ENCODE measurements at regions not wholly inside any gene's neighbourhood (a gene's known extent, or its start where the extent isn't known, plus 50 kb on each side); places are given as distances from the start of the nearest gene placed in this dataset.

GRCh38 chr11:112809429-112809828 lies 151.8 kb upstream of the NCAM1 start:
- Mint-ChIP-seq H3K9me3 (peaks cover 0 to 6% (median under 1%) of the 10 kb centered on the region in 8 donors), H3K36me3 (no peaks in the 10 kb centered on the region), H3K4me3 (no peak overlapping the region), H3K27ac (no peak overlapping the region), H3K4me1 (no peaks in the 10 kb centered on the region), H3K27me3 (peaks cover 0 to 2% of the 10 kb centered on the region in 2 donors)
- no peak overlapping the region for H3K4me3 ChIP-seq (ENCODE audit: low read length in 2 of 2)
- no peak for DNase-seq
- H3K4me1 ChIP-seq (ENCODE audit: insufficient read depth, low read length), result no peaks in the 10 kb centered on the region
- POLR2A ChIA-PET (ENCODE audit: partially characterized antibody), result no interaction called here
- no peak overlapping the region for H3K27ac ChIP-seq (ENCODE audit: low read depth, low read length)
- no peaks in the 10 kb centered on the region for H3K27me3 ChIP-seq (ENCODE audit: insufficient read depth, low read length)
- intact Hi-C loops (cut with micrococcal nuclease), result no loop called here
- no peaks in the 10 kb centered on the region for H3K36me3 ChIP-seq (ENCODE audit: insufficient read depth, low read length)
- H3K9me3 ChIP-seq (ENCODE audit: control insufficient read depth in 1 of 2, low read length in 2 of 2), result no peaks in the 10 kb centered on the region
- CTCF ChIA-PET (ENCODE audit: partially characterized antibody), result no interaction called here

GRCh38 chr11:112810951-112811350 lies 150.3 kb upstream of the NCAM1 start:
- peaks cover 0 to 6% (median under 1%) of the 10 kb centered on the region in 8 donors for H3K9me3 Mint-ChIP-seq
- no peaks in the 10 kb centered on the region for H3K27me3 ChIP-seq (ENCODE audit: insufficient read depth, low read length)
- H3K36me3 ChIP-seq (ENCODE audit: insufficient read depth, low read length), result no peaks in the 10 kb centered on the region
- DNase-seq, result no peak
- no peaks in the 10 kb centered on the region for H3K4me1 ChIP-seq (ENCODE audit: insufficient read depth, low read length)
- intact Hi-C loops (cut with micrococcal nuclease), result no loop called here
- no peak overlapping the region for H3K4me3 Mint-ChIP-seq
- POLR2A ChIA-PET (ENCODE audit: partially characterized antibody), result no interaction called here
- H3K9me3 ChIP-seq (ENCODE audit: control insufficient read depth in 1 of 2, low read length in 2 of 2), result no peaks in the 10 kb centered on the region
- no peaks in the 10 kb centered on the region for H3K4me1 Mint-ChIP-seq
- H3K36me3 Mint-ChIP-seq, result no peaks in the 10 kb centered on the region
- H3K27ac Mint-ChIP-seq, result no peak overlapping the region
- no peak overlapping the region for H3K27ac ChIP-seq (ENCODE audit: low read depth, low read length)
- H3K27me3 Mint-ChIP-seq, result peaks cover 0 to 1% of the 10 kb centered on the region in 2 donors
- CTCF ChIA-PET (ENCODE audit: partially characterized antibody), result no interaction called here
- no peak overlapping the region for H3K4me3 ChIP-seq (ENCODE audit: low read length in 2 of 2)

GRCh38 chr11:112811783-112812182 lies 149.4 kb upstream of the NCAM1 start:
- Mint-ChIP-seq H3K4me3 (no peak overlapping the region), H3K27ac (no peak overlapping the region), H3K36me3 (no peaks in the 10 kb centered on the region), H3K9me3 (peaks cover 0 to 6% (median under 1%) of the 10 kb centered on the region in 8 donors), H3K4me1 (no peaks in the 10 kb centered on the region), H3K27me3 (peaks cover 0 to 2% of the 10 kb centered on the region in 2 donors)
- Histone ChIP-seq H3K4me1 (ENCODE audit: insufficient read depth, low read length) (no peaks in the 10 kb centered on the region), H3K27me3 (ENCODE audit: insufficient read depth, low read length) (no peaks in the 10 kb centered on the region), H3K9me3 (ENCODE audit: control insufficient read depth in 1 of 2, low read length in 2 of 2) (no peaks in the 10 kb centered on the region), H3K36me3 (ENCODE audit: insufficient read depth, low read length) (no peaks in the 10 kb centered on the region), H3K4me3 (ENCODE audit: low read length in 2 of 2) (no peak overlapping the region), H3K27ac (ENCODE audit: low read depth, low read length) (no peak overlapping the region)
- CTCF ChIA-PET (ENCODE audit: partially characterized antibody), result no interaction called here
- POLR2A ChIA-PET (ENCODE audit: partially characterized antibody), result no interaction called here
- intact Hi-C loops (cut with micrococcal nuclease), result no loop called here
- no peak for DNase-seq

GRCh38 chr11:112812729-112813128 lies 148.5 kb upstream of the NCAM1 start:
- Histone ChIP-seq H3K27me3 (ENCODE audit: insufficient read depth, low read length) (no peaks in the 10 kb centered on the region), H3K9me3 (ENCODE audit: control insufficient read depth in 1 of 2, low read length in 2 of 2) (no peaks in the 10 kb centered on the region), H3K36me3 (ENCODE audit: insufficient read depth, low read length) (no peaks in the 10 kb centered on the region), H3K4me1 (ENCODE audit: insufficient read depth, low read length) (no peaks in the 10 kb centered on the region), H3K4me3 (ENCODE audit: low read length in 2 of 2) (no peak overlapping the region), H3K27ac (ENCODE audit: low read depth, low read length) (no peak overlapping the region)
- Mint-ChIP-seq H3K27me3 (peaks cover 0 to 3% of the 10 kb centered on the region in 2 donors), H3K4me1 (no peaks in the 10 kb centered on the region), H3K36me3 (no peaks in the 10 kb centered on the region), H3K27ac (no peak overlapping the region), H3K9me3 (peaks cover 0 to 6% (median under 1%) of the 10 kb centered on the region in 8 donors), H3K4me3 (no peak overlapping the region)
- CTCF ChIA-PET (ENCODE audit: partially characterized antibody), result no interaction called here
- DNase-seq, result no peak
- intact Hi-C loops (cut with micrococcal nuclease), result no loop called here
- POLR2A ChIA-PET (ENCODE audit: partially characterized antibody), result no interaction called here

GRCh38 chr11:112814168-112814567 lies 147.1 kb upstream of the NCAM1 start:
- POLR2A ChIA-PET (ENCODE audit: partially characterized antibody), result no interaction called here
- intact Hi-C loops (cut with micrococcal nuclease), result no loop called here

GRCh38 chr11:112817376-112817775 lies 143.8 kb upstream of the NCAM1 start:
- Histone ChIP-seq H3K4me1 (ENCODE audit: insufficient read depth, low read length) (no peaks in the 10 kb centered on the region), H3K9me3 (ENCODE audit: control insufficient read depth in 1 of 2, low read length in 2 of 2) (no peaks in the 10 kb centered on the region), H3K27ac (ENCODE audit: low read depth, low read length) (no peak overlapping the region), H3K36me3 (ENCODE audit: insufficient read depth, low read length) (no peaks in the 10 kb centered on the region), H3K27me3 (ENCODE audit: insufficient read depth, low read length) (no peaks in the 10 kb centered on the region), H3K4me3 (ENCODE audit: low read length in 2 of 2) (no peak overlapping the region)
- POLR2A ChIA-PET (ENCODE audit: partially characterized antibody), result no interaction called here
- H3K27me3 Mint-ChIP-seq, result peaks cover 1 to 2% of the 10 kb centered on the region in 2 donors
- no peaks in the 10 kb centered on the region for H3K4me1 Mint-ChIP-seq
- intact Hi-C loops (cut with micrococcal nuclease), result no loop called here
- H3K36me3 Mint-ChIP-seq, result no peaks in the 10 kb centered on the region
- CTCF ChIA-PET (ENCODE audit: partially characterized antibody), result no interaction called here
- no peak for DNase-seq
- H3K4me3 Mint-ChIP-seq, result no peak overlapping the region
- H3K9me3 Mint-ChIP-seq, result peaks cover 0 to 5% (median 0%) of the 10 kb centered on the region in 8 donors
- H3K27ac Mint-ChIP-seq, result no peak overlapping the region

More at GRCh38 chr11:112814168-112814567, 147.1 kb upstream of the NCAM1 start:
- Histone ChIP-seq H3K27me3 (ENCODE audit: insufficient read depth, low read length) (no peaks in the 10 kb centered on the region), H3K27ac (ENCODE audit: low read depth, low read length) (no peak overlapping the region), H3K9me3 (ENCODE audit: control insufficient read depth in 1 of 2, low read length in 2 of 2) (no peaks in the 10 kb centered on the region), H3K4me1 (ENCODE audit: insufficient read depth, low read length) (no peaks in the 10 kb centered on the region), H3K4me3 (ENCODE audit: low read length in 2 of 2) (no peak overlapping the region), H3K36me3 (ENCODE audit: insufficient read depth, low read length) (no peaks in the 10 kb centered on the region)
- Mint-ChIP-seq H3K27me3 (peaks cover 0 to 3% of the 10 kb centered on the region in 2 donors), H3K36me3 (no peaks in the 10 kb centered on the region), H3K27ac (no peak overlapping the region), H3K4me1 (no peaks in the 10 kb centered on the region), H3K9me3 (peaks cover 0 to 6% (median under 1%) of the 10 kb centered on the region in 8 donors), H3K4me3 (no peak overlapping the region)
- CTCF ChIA-PET (ENCODE audit: partially characterized antibody), result no interaction called here
- DNase-seq, result no peak

- POLR2A ChIA-PET (ENCODE audit: partially characterized antibody), result no interaction called here
- CTCF ChIA-PET (ENCODE audit: partially characterized antibody), result interaction anchor here (0.6 kb wide), 1 partner anchor 28 kb away, joined by 3 read pairs; no protein-coding TSS in a partner anchor
- intact Hi-C loops (cut with micrococcal nuclease), result no loop called here
- Histone ChIP-seq H3K27ac (ENCODE audit: low read depth, low read length) (no peak overlapping the region), H3K4me1 (ENCODE audit: insufficient read depth, low read length) (no peaks in the 10 kb centered on the region), H3K9me3 (ENCODE audit: control insufficient read depth in 1 of 2, low read length in 2 of 2) (no peaks in the 10 kb centered on the region), H3K4me3 (ENCODE audit: low read length in 2 of 2) (no peak overlapping the region), H3K27me3 (ENCODE audit: insufficient read depth, low read length) (no peaks in the 10 kb centered on the region), H3K36me3 (ENCODE audit: insufficient read depth, low read length) (no peaks in the 10 kb centered on the region)
- peaks cover 4 to 10% of the 10 kb centered on the region in 2 donors for H3K27me3 Mint-ChIP-seq
- H3K9me3 Mint-ChIP-seq, result peaks cover 0 to 5% (median 0%) of the 10 kb centered on the region in 8 donors
- H3K27ac Mint-ChIP-seq, result no peak overlapping the region
- H3K4me3 Mint-ChIP-seq, result no peak overlapping the region
- H3K4me1 Mint-ChIP-seq, result no peaks in the 10 kb centered on the region
- DNase-seq, result no peak
- no peaks in the 10 kb centered on the region for H3K36me3 Mint-ChIP-seq
Measured at GRCh38 chr11:112822478-112823274, 138.5 kb upstream of the NCAM1 start.
